HUDEP-2 (cell line): ENCODE measurements at regions not wholly inside any gene's neighbourhood (a gene's known extent, or its start where the extent isn't known, plus 50 kb on each side); places are given as distances from the start of the nearest gene placed in this dataset.
"Not testable (repeated sequence)": the region's sequence is repeated elsewhere in the genome, so short reads cannot be mapped to it uniquely, and the experiment has no call there.

Experiments
- DNase-seq, 76 experiments: peaks; one replicate each; lab custom pipeline; 2025; ENCODE audit not compliant: unreplicated experiment in 76 of 76; lab: John Stamatoyannopoulos, UW

DNA sequence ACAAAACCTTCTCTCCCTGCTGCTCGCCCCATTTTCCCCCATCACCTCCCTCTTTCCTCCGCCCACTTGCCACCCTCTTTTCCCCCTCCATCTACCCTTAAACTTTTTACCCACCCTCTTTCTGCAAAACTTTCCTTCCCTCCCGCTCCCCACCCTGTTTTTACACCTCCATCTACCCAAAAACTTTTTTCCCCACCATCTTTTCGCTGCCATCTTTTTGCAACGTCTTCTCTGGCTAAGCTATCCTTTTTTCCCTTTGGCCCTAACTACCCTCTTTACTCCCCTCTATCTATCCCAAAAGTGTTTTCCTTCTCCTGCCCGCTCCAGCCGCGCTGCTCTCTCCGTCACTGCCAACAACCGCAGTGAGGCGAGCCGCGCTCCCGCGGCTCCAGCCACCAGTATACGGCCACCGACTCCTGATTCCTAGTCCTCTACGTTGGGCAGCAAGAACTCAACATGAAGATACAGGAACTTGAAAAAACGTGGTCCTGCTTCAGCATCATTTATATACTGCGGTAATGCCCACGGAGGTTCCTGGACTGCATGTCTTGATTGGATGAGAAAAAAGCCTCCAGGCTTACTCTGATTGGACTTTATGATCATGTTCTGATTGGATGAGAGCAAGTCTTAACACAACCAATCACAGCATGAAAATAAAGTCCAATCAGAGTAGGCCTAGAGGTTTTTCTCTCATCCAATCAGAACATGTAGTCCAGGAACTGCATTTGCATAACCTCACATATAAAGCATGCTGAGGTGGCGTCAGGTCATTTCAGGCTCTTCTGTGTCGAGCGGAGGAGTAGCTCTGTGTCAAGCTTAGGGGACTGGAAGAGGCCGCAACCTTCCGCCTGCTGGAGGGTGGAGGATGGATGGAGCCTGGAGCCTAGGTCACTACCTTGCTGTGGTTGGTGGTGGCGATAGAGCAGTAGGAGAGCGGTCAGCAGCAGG, 79.9 kb upstream of the KCNJ18 start:
- not testable (repeated sequence) for DNase-seq

DNA sequence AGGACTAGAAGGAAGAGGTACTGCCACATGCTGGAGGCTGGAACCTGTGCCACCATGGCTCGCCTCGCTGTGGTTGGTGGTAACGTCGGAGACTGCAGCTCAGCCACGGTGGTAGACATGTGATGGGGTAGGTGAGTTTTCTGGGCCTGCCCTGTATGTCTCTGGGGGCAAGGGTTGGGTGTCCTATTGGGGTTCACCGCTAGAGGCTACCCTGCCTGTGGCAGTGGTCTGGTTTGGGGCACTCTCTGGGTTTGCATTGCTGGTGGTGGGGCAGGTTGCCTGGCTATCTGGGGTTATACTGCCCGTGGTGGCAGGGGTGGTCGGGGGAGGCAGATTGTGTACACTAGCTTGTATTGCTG, 79.3 kb upstream of the KCNJ18 start:
- no peak for DNase-seq

DNA sequence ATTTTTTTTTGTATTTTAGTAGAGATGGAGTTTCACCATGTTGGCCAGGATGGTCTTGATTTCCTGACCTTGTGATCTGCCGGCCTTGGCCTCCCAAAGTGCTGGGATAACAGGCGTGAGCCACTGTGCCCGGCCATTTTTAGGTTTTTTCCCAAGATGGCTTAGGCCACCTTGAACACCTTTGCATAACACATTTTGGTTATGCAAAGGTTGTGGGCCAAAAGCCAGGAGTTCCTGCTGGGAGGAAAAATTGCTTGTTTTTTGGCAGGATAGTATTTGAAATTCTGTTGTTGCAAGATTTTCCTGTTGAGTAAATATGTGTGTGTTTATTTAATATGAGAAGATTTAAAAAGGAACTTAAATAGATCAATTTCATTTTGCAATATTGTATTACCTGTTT, 65.3 kb upstream of the KCNJ18 start:
- not testable (repeated sequence) for DNase-seq
